Activated naive CD4-positive, alpha-beta T cell treated with anti-CD3 and anti-CD28 coated beads for 36 hours (primary cell): ENCODE measurements at regions not wholly inside any gene's neighbourhood (a gene's known extent, or its start where the extent isn't known, plus 50 kb on each side); places are given as distances from the start of the nearest gene placed in this dataset.

Experiments used
- CTCF ChIA-PET: fragments of 350-600 bp; sonication (Branson Sonifier 250); formaldehyde crosslinking; loops from one replicate; lab custom pipeline; 2021; ENCODE audit warnings: antibody characterized with exemption; lab: Charles Lee
- DNase-seq: peaks from one replicate; pipeline ENCODE4 v3.0.0-alpha.2; 2020
- H3K27ac Mint-ChIP-seq: one replicate; pipeline ENCODE4 v1.8.0; 2021; ENCODE audit warnings: mild to moderate bottlenecking, mixed read lengths
- H3K27me3 Mint-ChIP-seq: one replicate; pipeline ENCODE4 v1.8.0; 2021; ENCODE audit warnings: low read depth, mixed read lengths
- H3K36me3 Mint-ChIP-seq: one replicate; pipeline ENCODE4 v1.8.0; 2021; ENCODE audit warnings: low read depth, mixed read lengths
- H3K4me1 Mint-ChIP-seq: one replicate; pipeline ENCODE4 v1.8.0; 2021; ENCODE audit warnings: low read depth, mixed read lengths
- H3K4me3 Mint-ChIP-seq: one replicate; pipeline ENCODE4 v1.8.0; 2021; ENCODE audit warnings: mild to moderate bottlenecking, moderate library complexity, mixed read lengths
- H3K9me3 Mint-ChIP-seq: one replicate; pipeline ENCODE4 v1.8.0; 2021; ENCODE audit warnings: mixed read lengths
- intact Hi-C: fragments of 100-400 bp; cut with micrococcal nuclease; formaldehyde crosslinking; loops from one replicate; pipeline ENCODE4 v1.15.1; 2023

- intact Hi-C loops, result no loop called here
- Mint-ChIP-seq H3K9me3 (no peaks in the 10 kb centered on the region), H3K36me3 (no peaks in the 10 kb centered on the region), H3K27ac (no peak overlapping the region), H3K4me3 (no peak overlapping the region), H3K4me1 (no peaks in the 10 kb centered on the region), H3K27me3 (peaks cover 3% of the 10 kb centered on the region)
- no peak for DNase-seq
- CTCF ChIA-PET, result no interaction called here
Measured at GRCh38 chr16:86891121-86891520, 312.8 kb downstream of the FOXL1 start.

- DNase-seq, result no peak
- Mint-ChIP-seq H3K27ac (no peak overlapping the region), H3K36me3 (no peaks in the 10 kb centered on the region), H3K9me3 (peaks cover 2% of the 10 kb centered on the region), H3K4me1 (no peaks in the 10 kb centered on the region), H3K4me3 (no peak overlapping the region), H3K27me3 (peaks cover 3% of the 10 kb centered on the region)
- CTCF ChIA-PET, result no interaction called here
- intact Hi-C loops, result no loop called here
Measured at GRCh38 chr16:86891631-86892030, 313.3 kb downstream of the FOXL1 start.

GRCh38 chr16:86892509-86892908 is 314.2 kb downstream of the FOXL1 start:
- H3K4me1 Mint-ChIP-seq, result no peaks in the 10 kb centered on the region
- intact Hi-C loops, result no loop called here
- no peak overlapping the region for H3K4me3 Mint-ChIP-seq
- peaks cover 3% of the 10 kb centered on the region for H3K27me3 Mint-ChIP-seq
- H3K36me3 Mint-ChIP-seq, result no peaks in the 10 kb centered on the region
- peaks cover 2% of the 10 kb centered on the region for H3K9me3 Mint-ChIP-seq
- no peak overlapping the region for H3K27ac Mint-ChIP-seq
- CTCF ChIA-PET, result no interaction called here
- no peak for DNase-seq

- peaks cover 3% of the 10 kb centered on the region for H3K27me3 Mint-ChIP-seq
- peaks cover 2% of the 10 kb centered on the region for H3K9me3 Mint-ChIP-seq
- H3K36me3 Mint-ChIP-seq, result no peaks in the 10 kb centered on the region
- intact Hi-C loops, result no loop called here
- no peak overlapping the region for H3K4me3 Mint-ChIP-seq
- CTCF ChIA-PET, result no interaction called here
- no peak overlapping the region for H3K27ac Mint-ChIP-seq
- no peaks in the 10 kb centered on the region for H3K4me1 Mint-ChIP-seq
- no peak for DNase-seq
Measured at GRCh38 chr16:86893506-86893905, 315.2 kb downstream of the FOXL1 start.

GRCh38 chr16:86894029-86894567 is 315.7 kb downstream of the FOXL1 start:
- CTCF ChIA-PET, result no interaction called here
- Mint-ChIP-seq H3K27me3 (peaks cover 3% of the 10 kb centered on the region), H3K9me3 (peaks cover 2% of the 10 kb centered on the region), H3K4me1 (no peaks in the 10 kb centered on the region), H3K4me3 (no peak overlapping the region), H3K36me3 (no peaks in the 10 kb centered on the region), H3K27ac (no peak overlapping the region)
- intact Hi-C loops, result no loop called here
- DNase-seq, result no peak

- Mint-ChIP-seq H3K36me3 (no peaks in the 10 kb centered on the region), H3K27ac (no peak overlapping the region), H3K4me1 (no peaks in the 10 kb centered on the region), H3K27me3 (peaks cover 3% of the 10 kb centered on the region), H3K9me3 (peaks cover 2% of the 10 kb centered on the region), H3K4me3 (no peak overlapping the region)
- CTCF ChIA-PET, result interaction anchor here (1.0 kb wide), 1 partner anchor 332 kb away, joined by 3 read pairs; no protein-coding TSS in a partner anchor
- intact Hi-C loops, result no loop called here
- DNase-seq, result no peak
Measured at GRCh38 chr16:86894925-86895324, 316.6 kb downstream of the FOXL1 start.

GRCh38 chr16:86895606-86896005 is 317.3 kb downstream of the FOXL1 start:
- H3K4me3 Mint-ChIP-seq, result no peak overlapping the region
- no peaks in the 10 kb centered on the region for H3K36me3 Mint-ChIP-seq
- peaks cover 2% of the 10 kb centered on the region for H3K9me3 Mint-ChIP-seq
- H3K27ac Mint-ChIP-seq, result no peak overlapping the region
- H3K4me1 Mint-ChIP-seq, result no peaks in the 10 kb centered on the region
- CTCF ChIA-PET, result interaction anchor here (1.0 kb wide), 1 partner anchor 332 kb away, joined by 3 read pairs; no protein-coding TSS in a partner anchor
- intact Hi-C loops, result no loop called here
- H3K27me3 Mint-ChIP-seq, result peaks cover 3% of the 10 kb centered on the region
- no peak for DNase-seq

- intact Hi-C loops, result no loop called here
- Mint-ChIP-seq H3K27ac (no peak overlapping the region), H3K4me1 (no peaks in the 10 kb centered on the region), H3K27me3 (peaks cover 3% of the 10 kb centered on the region), H3K9me3 (peaks cover 2% of the 10 kb centered on the region), H3K36me3 (no peaks in the 10 kb centered on the region), H3K4me3 (no peak overlapping the region)
- CTCF ChIA-PET, result no interaction called here
- DNase-seq, result no peak
Measured at GRCh38 chr16:86896976-86897375, 318.6 kb downstream of the FOXL1 start.

GRCh38 chr16:86897486-86897885 is 319.1 kb downstream of the FOXL1 start:
- Mint-ChIP-seq H3K4me3 (no peak overlapping the region), H3K4me1 (no peaks in the 10 kb centered on the region), H3K27ac (no peak overlapping the region), H3K36me3 (no peaks in the 10 kb centered on the region), H3K27me3 (peaks cover 3% of the 10 kb centered on the region), H3K9me3 (peaks cover 2% of the 10 kb centered on the region)
- no peak for DNase-seq
- intact Hi-C loops, result no loop called here
- CTCF ChIA-PET, result no interaction called here

GRCh38 chr16:86898386-86898785 is 320.0 kb downstream of the FOXL1 start:
- intact Hi-C loops, result no loop called here
- peaks cover 2% of the 10 kb centered on the region for H3K27me3 Mint-ChIP-seq
- DNase-seq, result no peak
- H3K36me3 Mint-ChIP-seq, result no peaks in the 10 kb centered on the region
- H3K27ac Mint-ChIP-seq, result no peak overlapping the region
- CTCF ChIA-PET, result no interaction called here
- H3K4me1 Mint-ChIP-seq, result no peaks in the 10 kb centered on the region
- no peak overlapping the region for H3K4me3 Mint-ChIP-seq
- H3K9me3 Mint-ChIP-seq, result peaks cover 2% of the 10 kb centered on the region

- Mint-ChIP-seq H3K4me1 (no peaks in the 10 kb centered on the region), H3K27me3 (no peaks in the 10 kb centered on the region), H3K9me3 (peaks cover 2% of the 10 kb centered on the region), H3K36me3 (no peaks in the 10 kb centered on the region), H3K4me3 (no peak overlapping the region), H3K27ac (no peak overlapping the region)
- no peak for DNase-seq
- CTCF ChIA-PET, result no interaction called here
- intact Hi-C loops, result no loop called here
Measured at GRCh38 chr16:86899151-86899550, 320.8 kb downstream of the FOXL1 start.

GRCh38 chr16:86899757-86900156 is 321.4 kb downstream of the FOXL1 start:
- no peaks in the 10 kb centered on the region for H3K36me3 Mint-ChIP-seq
- intact Hi-C loops, result no loop called here
- no peaks in the 10 kb centered on the region for H3K27me3 Mint-ChIP-seq
- no peak overlapping the region for H3K4me3 Mint-ChIP-seq
- CTCF ChIA-PET, result no interaction called here
- H3K9me3 Mint-ChIP-seq, result peaks cover 2% of the 10 kb centered on the region
- DNase-seq, result no peak
- no peak overlapping the region for H3K27ac Mint-ChIP-seq
- H3K4me1 Mint-ChIP-seq, result no peaks in the 10 kb centered on the region

GRCh38 chr16:86901483-86901882 is 323.1 kb downstream of the FOXL1 start:
- intact Hi-C loops, result no loop called here

More at GRCh38 chr16:86901483-86901882, 323.1 kb downstream of the FOXL1 start:
- no peaks in the 10 kb centered on the region for H3K36me3 Mint-ChIP-seq
- H3K4me1 Mint-ChIP-seq, result no peaks in the 10 kb centered on the region
- DNase-seq, result no peak
- peaks cover 2% of the 10 kb centered on the region for H3K27me3 Mint-ChIP-seq
- CTCF ChIA-PET, result no interaction called here
- H3K9me3 Mint-ChIP-seq, result peaks cover under 1% of the 10 kb centered on the region
- no peak overlapping the region for H3K27ac Mint-ChIP-seq
- no peak overlapping the region for H3K4me3 Mint-ChIP-seq
